NCI-H524 treated with DMSO at 0.1 percent for 48 hours (cell line): ENCODE measurements at regions not wholly inside any gene's neighbourhood (a gene's known extent, or its start where the extent isn't known, plus 50 kb on each side); places are given as distances from the start of the nearest gene placed in this dataset.

Experiments
- DNase-seq: peaks from one replicate; lab custom pipeline; 2025; lab: John Stamatoyannopoulos, UW

- no peak for DNase-seq
Observed at GRCh38 chr5:88487066-88487465, 218.4 kb upstream of the TMEM161B start.

- DNase-seq: no peak
Observed at GRCh38 chr5:88486431-88486830, 217.8 kb upstream of the TMEM161B start.

- DNase-seq: no peak
Observed at GRCh38 chr5:88485531-88485930, 216.9 kb upstream of the TMEM161B start.

- DNase-seq: no peak
Observed at GRCh38 chr5:88483964-88484672, 215.5 kb upstream of the TMEM161B start.

- no peak for DNase-seq
Observed at GRCh38 chr5:88480801-88481499, 212.3 kb upstream of the TMEM161B start.

GRCh38 chr5:88480245-88480644 lies 211.6 kb upstream of the TMEM161B start:
- DNase-seq: no peak

GRCh38 chr5:88474574-88474973 lies 205.9 kb upstream of the TMEM161B start:
- no peak for DNase-seq

GRCh38 chr5:88470745-88471144 lies 202.1 kb upstream of the TMEM161B start:
- DNase-seq: no peak

- DNase-seq: no peak
Observed at GRCh38 chr5:88459971-88460370, 191.3 kb upstream of the TMEM161B start.

GRCh38 chr5:88452820-88453219 lies 184.2 kb upstream of the TMEM161B start:
- DNase-seq: no peak

- DNase-seq: no peak
Observed at GRCh38 chr5:88450239-88450638, 181.6 kb upstream of the TMEM161B start.

GRCh38 chr5:88438006-88438405 lies 169.4 kb upstream of the TMEM161B start:
- DNase-seq: no peak

GRCh38 chr5:88436290-88436689 lies 167.6 kb upstream of the TMEM161B start:
- no peak for DNase-seq

- DNase-seq: no peak
Observed at GRCh38 chr5:88428633-88429032, 160.0 kb upstream of the TMEM161B start.

- no peak for DNase-seq
Observed at GRCh38 chr5:88426441-88426840, 157.8 kb upstream of the TMEM161B start.

GRCh38 chr5:88425124-88425523 lies 156.5 kb upstream of the TMEM161B start:
- DNase-seq: no peak

- DNase-seq: no peak
Observed at GRCh38 chr5:88419931-88420330, 151.3 kb upstream of the TMEM161B start.

GRCh38 chr5:88407341-88407740 lies 138.7 kb upstream of the TMEM161B start:
- DNase-seq: no peak

GRCh38 chr5:88405783-88406182 lies 137.1 kb upstream of the TMEM161B start:
- DNase-seq: no peak

- no peak for DNase-seq
Observed at GRCh38 chr5:88404405-88404804, 135.8 kb upstream of the TMEM161B start.

GRCh38 chr5:88401686-88402085 lies 133.0 kb upstream of the TMEM161B start:
- DNase-seq: no peak

GRCh38 chr5:88401228-88401627 lies 132.6 kb upstream of the TMEM161B start:
- DNase-seq: no peak

GRCh38 chr5:88399561-88399960 lies 130.9 kb upstream of the TMEM161B start:
- DNase-seq: no peak

GRCh38 chr5:88398316-88398715 lies 129.7 kb upstream of the TMEM161B start:
- no peak for DNase-seq
